Activated naive CD8-positive, alpha-beta T cell treated with anti-CD3 and anti-CD28 coated beads, Interleukin-2, amount 50 U/mL, for 24 hours (primary cell): ENCODE measurements at regions not wholly inside any gene's neighbourhood (a gene's known extent, or its start where the extent isn't known, plus 50 kb on each side); places are given as distances from the start of the nearest gene placed in this dataset.

Source experiments
- ATAC-seq: fragments of 150-1000 bp; cut with Tn5 transposase; one replicate; pipeline ENCODE4 v1.10.0; 2021
- DNase-seq: peaks from one replicate; pipeline ENCODE4 v3.0.0; 2021
- H3K27ac Mint-ChIP-seq: one replicate; pipeline ENCODE4 v1.8.0; 2021; ENCODE audit warnings: mild to moderate bottlenecking, mixed read lengths
- H3K27me3 Mint-ChIP-seq: one replicate; pipeline ENCODE4 v1.8.0; 2021; ENCODE audit warnings: mixed read lengths
- H3K36me3 Mint-ChIP-seq: one replicate; pipeline ENCODE4 v1.8.0; 2021; ENCODE audit warnings: low read depth, mixed read lengths
- H3K4me1 Mint-ChIP-seq: one replicate; pipeline ENCODE4 v1.8.0; 2021; ENCODE audit warnings: mixed read lengths
- H3K4me3 Mint-ChIP-seq: one replicate; pipeline ENCODE4 v1.8.0; 2021; ENCODE audit warnings: mild to moderate bottlenecking, moderate library complexity, mixed read lengths
- H3K9me3 Mint-ChIP-seq: one replicate; pipeline ENCODE4 v1.8.0; 2021; ENCODE audit warnings: mixed read lengths

DNA sequence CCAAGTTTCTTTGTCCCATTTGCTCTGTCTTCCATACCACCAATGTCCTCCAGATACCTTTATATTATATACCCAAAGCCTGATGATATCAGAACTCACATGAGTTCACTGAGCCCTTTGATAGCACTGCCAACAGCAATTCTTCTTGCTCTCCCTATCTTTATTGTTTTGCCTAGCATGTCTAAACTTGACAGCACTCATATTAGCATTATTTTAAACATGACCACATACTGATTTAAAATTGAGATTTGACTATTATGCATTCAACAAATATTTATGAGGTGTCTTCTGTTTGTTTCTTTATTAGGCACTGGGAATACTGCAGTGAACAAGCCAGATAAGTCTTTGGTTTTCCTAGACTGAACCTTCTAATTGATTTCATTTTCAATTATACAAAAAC lies 587.3 kb upstream of the GCFC2 start:
- H3K9me3 Mint-ChIP-seq, result no peaks in the 10 kb centered on the region
- H3K27ac Mint-ChIP-seq, result no peak overlapping the region
- ATAC-seq (no peak), DNase-seq (no peak)
- H3K4me1 Mint-ChIP-seq, result no peaks in the 10 kb centered on the region
- H3K4me3 Mint-ChIP-seq, result no peak overlapping the region
- no peaks in the 10 kb centered on the region for H3K27me3 Mint-ChIP-seq
- H3K36me3 Mint-ChIP-seq, result no peaks in the 10 kb centered on the region

DNA sequence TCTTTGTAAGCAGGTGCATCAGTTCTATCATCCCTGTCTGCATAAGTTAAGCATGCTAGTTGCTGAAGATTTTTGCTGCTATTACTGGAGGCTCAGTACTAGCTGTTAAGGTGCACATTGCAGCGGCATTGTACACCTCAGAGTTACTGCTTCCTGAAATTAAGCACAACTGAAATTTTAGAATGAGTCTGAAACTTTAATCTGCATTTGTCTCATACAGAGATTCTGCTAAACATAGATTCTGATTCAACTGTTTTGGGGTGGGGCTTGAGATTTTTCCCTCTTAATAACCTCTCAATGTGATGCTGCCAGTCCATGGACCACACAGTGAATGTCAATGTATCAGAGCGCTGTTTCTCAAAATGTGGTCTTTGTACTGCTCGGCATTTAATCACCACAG lies 585.7 kb upstream of the GCFC2 start:
- ATAC-seq, result no peak

DNA sequence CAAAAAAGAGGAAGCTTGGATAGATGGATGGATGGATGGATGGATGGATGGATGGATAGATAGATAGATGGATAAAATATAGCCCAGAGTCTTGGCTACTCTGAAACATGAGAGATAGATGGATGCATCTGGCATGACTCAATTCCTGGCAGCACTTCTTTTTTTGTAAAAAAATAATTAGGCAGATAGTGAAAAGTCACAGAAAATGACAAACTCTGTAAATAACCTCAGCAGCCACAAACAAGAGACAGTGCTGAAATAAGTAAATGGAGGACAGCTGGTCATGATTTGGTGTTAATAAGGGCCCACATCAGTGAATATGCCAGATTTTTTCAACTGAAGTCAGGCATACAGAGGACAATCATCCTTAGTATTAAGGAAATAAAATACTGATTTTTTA lies 585.0 kb upstream of the GCFC2 start:
- no peak for ATAC-seq

More for the DNA sequence above, 585.7 kb upstream of the GCFC2 start:
- Mint-ChIP-seq H3K4me3 (no peak overlapping the region), H3K36me3 (no peaks in the 10 kb centered on the region), H3K9me3 (no peaks in the 10 kb centered on the region), H3K4me1 (no peaks in the 10 kb centered on the region), H3K27me3 (no peaks in the 10 kb centered on the region), H3K27ac (no peak overlapping the region)
- DNase-seq, result no peak

DNA sequence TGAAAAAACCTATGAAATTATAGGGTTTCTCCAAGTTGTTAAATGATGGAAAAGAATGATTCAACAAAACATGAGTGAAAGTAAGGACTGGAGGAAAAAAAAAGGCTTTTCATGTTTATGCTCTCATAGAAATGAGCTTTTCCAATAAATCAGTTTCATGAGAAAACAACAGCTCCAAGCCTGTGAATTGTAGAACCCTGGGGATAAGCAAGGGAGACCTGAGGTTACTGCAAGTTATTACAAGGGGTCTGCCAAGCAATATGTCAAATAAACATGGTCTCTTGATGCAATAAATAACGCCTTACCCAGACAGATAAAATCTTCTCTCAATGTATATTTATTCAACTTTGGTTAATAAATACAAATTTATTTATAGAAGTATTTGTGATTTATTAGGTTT lies 577.9 kb upstream of the GCFC2 start:
- no peaks in the 10 kb centered on the region for H3K9me3 Mint-ChIP-seq

More for the DNA sequence above, 585.0 kb upstream of the GCFC2 start:
- H3K4me3 Mint-ChIP-seq, result no peak overlapping the region
- H3K9me3 Mint-ChIP-seq, result no peaks in the 10 kb centered on the region
- no peaks in the 10 kb centered on the region for H3K4me1 Mint-ChIP-seq
- no peaks in the 10 kb centered on the region for H3K36me3 Mint-ChIP-seq
- H3K27me3 Mint-ChIP-seq, result no peaks in the 10 kb centered on the region
- no peak overlapping the region for H3K27ac Mint-ChIP-seq
- no peak for DNase-seq

GRCh38 chr2:76288146-76288545 lies 577.4 kb upstream of the GCFC2 start:
- H3K4me3 Mint-ChIP-seq, result no peak overlapping the region
- no peaks in the 10 kb centered on the region for H3K4me1 Mint-ChIP-seq
- ATAC-seq, result no peak
- H3K36me3 Mint-ChIP-seq, result no peaks in the 10 kb centered on the region
- no peaks in the 10 kb centered on the region for H3K9me3 Mint-ChIP-seq
- DNase-seq, result no peak
- no peak overlapping the region for H3K27ac Mint-ChIP-seq
- no peaks in the 10 kb centered on the region for H3K27me3 Mint-ChIP-seq

More for the DNA sequence above, 577.9 kb upstream of the GCFC2 start:
- H3K27me3 Mint-ChIP-seq, result no peaks in the 10 kb centered on the region
- ATAC-seq, result no peak
- no peak for DNase-seq
- no peak overlapping the region for H3K27ac Mint-ChIP-seq
- H3K4me1 Mint-ChIP-seq, result no peaks in the 10 kb centered on the region
- no peak overlapping the region for H3K4me3 Mint-ChIP-seq
- no peaks in the 10 kb centered on the region for H3K36me3 Mint-ChIP-seq

- H3K4me3 Mint-ChIP-seq, result no peak overlapping the region
- DNase-seq (no peak), ATAC-seq (no peak)
- no peak overlapping the region for H3K27ac Mint-ChIP-seq
- H3K36me3 Mint-ChIP-seq, result no peaks in the 10 kb centered on the region
- H3K9me3 Mint-ChIP-seq, result no peaks in the 10 kb centered on the region
- H3K27me3 Mint-ChIP-seq, result no peaks in the 10 kb centered on the region
- no peaks in the 10 kb centered on the region for H3K4me1 Mint-ChIP-seq
Measured at GRCh38 chr2:76283350-76283749, 572.6 kb upstream of the GCFC2 start.

- H3K4me1 Mint-ChIP-seq, result no peaks in the 10 kb centered on the region
- H3K4me3 Mint-ChIP-seq, result no peak overlapping the region
- ATAC-seq, result no peak
- no peak for DNase-seq
- no peaks in the 10 kb centered on the region for H3K36me3 Mint-ChIP-seq
- no peak overlapping the region for H3K27ac Mint-ChIP-seq
- no peaks in the 10 kb centered on the region for H3K9me3 Mint-ChIP-seq
- no peaks in the 10 kb centered on the region for H3K27me3 Mint-ChIP-seq
Measured at GRCh38 chr2:76281156-76281841, 570.6 kb upstream of the GCFC2 start.

- DNase-seq (no peak), ATAC-seq (no peak)
- Mint-ChIP-seq H3K27me3 (no peaks in the 10 kb centered on the region), H3K27ac (no peak overlapping the region), H3K4me3 (no peak overlapping the region), H3K36me3 (no peaks in the 10 kb centered on the region), H3K4me1 (no peaks in the 10 kb centered on the region), H3K9me3 (no peaks in the 10 kb centered on the region)
Measured at GRCh38 chr2:76280686-76281085, 570.0 kb upstream of the GCFC2 start.

- Mint-ChIP-seq H3K27me3 (no peaks in the 10 kb centered on the region), H3K36me3 (no peaks in the 10 kb centered on the region), H3K4me3 (no peak overlapping the region), H3K27ac (no peak overlapping the region), H3K4me1 (no peaks in the 10 kb centered on the region), H3K9me3 (no peaks in the 10 kb centered on the region)
- no peak for DNase-seq
- no peak for ATAC-seq
Measured at GRCh38 chr2:76279142-76279541, 568.4 kb upstream of the GCFC2 start.

DNA sequence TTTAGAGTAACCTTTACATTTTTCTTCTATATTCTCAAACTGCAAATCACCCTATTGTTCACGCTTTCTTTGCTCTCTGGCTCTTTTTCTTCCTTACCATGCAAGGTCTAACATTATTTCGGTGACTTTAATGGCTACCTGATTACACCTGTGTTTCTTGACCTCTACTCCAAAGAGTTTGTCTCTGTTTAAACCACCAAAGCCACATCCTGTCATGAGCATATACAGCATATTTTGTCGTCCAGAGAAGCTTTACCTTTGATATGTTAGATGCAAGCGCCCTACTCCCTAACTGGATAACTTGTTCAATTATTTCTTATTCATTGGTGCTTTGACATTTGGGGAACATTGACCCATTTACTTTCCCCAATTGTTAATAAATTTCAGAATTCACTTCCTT lies 565.1 kb upstream of the GCFC2 start:
- H3K27ac Mint-ChIP-seq, result no peak overlapping the region
- ATAC-seq, result no peak

DNA sequence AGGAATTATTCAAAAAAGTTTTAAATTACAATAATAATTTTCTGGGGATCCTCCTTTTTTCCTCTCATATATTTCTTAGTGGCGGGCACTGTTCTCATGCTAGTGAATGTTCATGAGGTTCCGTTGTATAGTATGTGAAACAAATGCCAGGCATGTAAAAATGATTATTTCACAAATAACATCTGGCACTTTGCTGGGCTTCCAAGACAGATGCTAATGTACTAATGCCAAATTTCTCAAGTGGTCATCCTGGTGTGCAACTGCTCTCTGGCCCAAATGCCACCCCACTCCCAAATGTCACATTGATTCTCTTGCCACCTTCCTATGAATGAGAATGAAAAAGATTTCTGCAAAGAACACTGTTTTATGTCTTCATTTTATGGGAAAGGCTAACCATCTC lies 564.0 kb upstream of the GCFC2 start:
- Mint-ChIP-seq H3K4me3 (no peak overlapping the region), H3K9me3 (peaks cover 9% of the 10 kb centered on the region), H3K27ac (no peak overlapping the region), H3K27me3 (no peaks in the 10 kb centered on the region), H3K36me3 (no peaks in the 10 kb centered on the region), H3K4me1 (no peaks in the 10 kb centered on the region)
- no peak for ATAC-seq
- no peak for DNase-seq

More for the DNA sequence above, 565.1 kb upstream of the GCFC2 start:
- DNase-seq, result no peak
- Mint-ChIP-seq H3K36me3 (no peaks in the 10 kb centered on the region), H3K4me3 (no peak overlapping the region), H3K27me3 (no peaks in the 10 kb centered on the region), H3K9me3 (peaks cover 9% of the 10 kb centered on the region), H3K4me1 (no peaks in the 10 kb centered on the region)

DNA sequence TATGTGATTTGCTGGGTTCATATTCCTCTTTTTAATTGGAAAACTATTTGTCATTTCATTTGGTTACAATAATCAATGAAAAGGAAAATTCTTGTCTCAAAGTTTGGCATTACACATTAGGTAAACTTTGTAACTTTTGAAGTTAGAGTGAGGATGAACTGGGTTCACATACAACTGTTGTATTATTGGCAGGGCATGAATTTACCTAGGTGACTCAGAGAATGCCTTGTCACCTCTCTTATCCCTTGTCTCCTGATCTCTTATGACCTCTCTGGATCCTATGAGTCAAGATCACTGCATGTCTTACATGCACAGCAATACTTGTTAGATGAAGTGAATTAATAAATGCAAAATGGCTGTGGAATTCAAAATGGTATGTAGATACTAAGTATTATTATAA lies 563.4 kb upstream of the GCFC2 start:
- H3K9me3 Mint-ChIP-seq, result peaks cover 9% of the 10 kb centered on the region
- DNase-seq (no peak), ATAC-seq (no peak)
- H3K27ac Mint-ChIP-seq, result no peak overlapping the region
- H3K27me3 Mint-ChIP-seq, result no peaks in the 10 kb centered on the region
- H3K4me3 Mint-ChIP-seq, result no peak overlapping the region
- no peaks in the 10 kb centered on the region for H3K4me1 Mint-ChIP-seq
- H3K36me3 Mint-ChIP-seq, result no peaks in the 10 kb centered on the region

DNA sequence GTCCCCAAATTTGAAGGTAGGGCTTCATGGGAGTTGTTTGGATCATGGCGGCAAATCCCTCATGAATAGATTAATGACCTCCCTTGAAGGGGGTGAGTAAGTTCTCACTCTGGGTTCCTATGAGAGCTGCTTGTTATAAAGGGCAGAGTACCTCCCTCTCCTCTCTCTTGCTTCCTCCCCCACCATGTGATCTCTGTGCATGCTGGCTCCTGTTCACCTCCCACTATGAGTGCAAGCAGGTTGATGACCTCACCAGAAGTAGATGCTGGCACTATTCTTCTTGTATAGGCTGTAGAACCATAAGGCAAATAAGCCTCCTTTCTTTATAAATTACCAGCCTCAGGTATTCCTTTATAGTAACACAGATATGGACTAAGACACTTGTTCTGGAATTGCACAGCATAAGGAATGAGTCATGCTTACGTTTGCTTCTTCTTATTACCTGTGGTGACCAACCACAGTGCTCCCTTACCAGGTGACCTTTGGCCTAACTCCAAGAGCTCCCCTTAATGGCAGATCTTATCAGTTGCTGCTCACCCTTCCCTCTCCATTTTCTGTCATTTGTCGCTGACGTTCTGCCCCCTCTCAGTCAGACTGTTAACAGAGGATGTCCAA lies 559.5 kb upstream of the GCFC2 start:
- ATAC-seq, result no peak

GRCh38 chr2:76268902-76269620 lies 558.3 kb upstream of the GCFC2 start:
- H3K4me3 Mint-ChIP-seq, result no peak overlapping the region
- H3K9me3 Mint-ChIP-seq, result peaks cover 9% of the 10 kb centered on the region
- ATAC-seq, result no peak
- H3K36me3 Mint-ChIP-seq, result no peaks in the 10 kb centered on the region
- DNase-seq, result no peak
- no peaks in the 10 kb centered on the region for H3K27me3 Mint-ChIP-seq
- H3K4me1 Mint-ChIP-seq, result no peaks in the 10 kb centered on the region
- no peak overlapping the region for H3K27ac Mint-ChIP-seq

More for the DNA sequence above, 559.5 kb upstream of the GCFC2 start:
- Mint-ChIP-seq H3K27me3 (no peaks in the 10 kb centered on the region), H3K4me3 (no peak overlapping the region), H3K4me1 (no peaks in the 10 kb centered on the region), H3K27ac (no peak overlapping the region), H3K9me3 (peaks cover 9% of the 10 kb centered on the region), H3K36me3 (no peaks in the 10 kb centered on the region)
- DNase-seq, result no peak

DNA sequence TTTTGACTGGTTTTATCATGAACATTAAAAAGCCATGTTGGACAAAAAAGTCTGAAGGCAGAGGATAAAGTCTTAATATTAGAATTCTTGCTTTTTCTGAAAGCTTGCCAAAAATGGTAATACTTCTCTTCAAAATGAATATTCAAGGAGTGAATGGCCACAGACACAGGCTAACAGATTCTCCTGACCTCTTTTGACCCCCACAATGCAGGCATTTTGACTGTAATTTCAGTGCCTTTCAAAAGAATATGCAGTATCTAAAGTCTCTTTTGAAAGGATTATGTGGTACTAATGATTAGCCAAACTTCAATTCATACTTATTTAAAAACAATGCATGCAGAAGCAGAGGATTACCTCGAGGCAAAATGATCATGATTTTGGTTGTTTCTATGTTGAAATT lies 557.8 kb upstream of the GCFC2 start:
- Mint-ChIP-seq H3K27ac (no peak overlapping the region), H3K4me1 (no peaks in the 10 kb centered on the region), H3K36me3 (no peaks in the 10 kb centered on the region), H3K27me3 (no peaks in the 10 kb centered on the region), H3K9me3 (peaks cover 8% of the 10 kb centered on the region), H3K4me3 (no peak overlapping the region)
- DNase-seq (no peak), ATAC-seq (no peak)
